HepG2 (cell line): ENCODE measurements at regions not wholly inside any gene's neighbourhood (a gene's known extent, or its start where the extent isn't known, plus 50 kb on each side); places are given as distances from the start of the nearest gene placed in this dataset.
"Not testable (repeated sequence)": the region's sequence is repeated elsewhere in the genome, so short reads cannot be mapped to it uniquely, and the experiment has no call there.

Source experiments
- ATAC-seq: fragments of 200-7000 bp; cut with Tn5 transposase; 3 replicates; pipeline ENCODE4 v1.9.1; 2020; ENCODE audit warnings: mild to moderate bottlenecking, moderate library complexity
- BruUV-seq: library from RNA; stranded (reverse); fragments of 400-500 nt; replicated peaks from 2 replicates; lab custom pipeline; 2021; lab: Mats Ljungman, UMichigan
- CTCF ChIA-PET: fragments of 300-600 bp; formaldehyde crosslinking; extraction: SDS; loops from one replicate; lab custom pipeline; 2021; ENCODE audit warnings: low total read pairs, inconsistent platforms, low intra/inter-chr PET ratio; lab: Yijun Ruan, JAX
- POLR2A ChIA-PET: fragments of 350-600 bp; sonication (Branson Sonifier 250); formaldehyde crosslinking; loops from one replicate; lab custom pipeline; 2020; ENCODE audit warnings: antibody characterized with exemption, inconsistent platforms; lab: Yijun Ruan, JAX
- DNase-seq: peaks from one replicate; pipeline ENCODE4 v3.0.0-alpha.2; 2015; ENCODE audit warnings: low spot score
- FAIRE-seq: peaks from 3 replicates; lab custom pipeline; 2011; peaks lifted over from hg19 to GRCh38; lab: Jason Lieb, UNC
- H2AFZ ChIP-seq: one replicate; pipeline ENCODE4 v1.6.1; 2011; ENCODE audit warnings: low read length, inconsistent platforms
- H3K27ac ChIP-seq: fragments of 300-600 bp; 3 replicates; pipeline ENCODE4 v1.8.0; 2011; ENCODE audit warnings: mixed run types, mild to moderate bottlenecking, mixed read lengths, low read length, inconsistent platforms; ENCODE audit not compliant: insufficient read depth; ENCODE audit errors: extremely low read length
- H3K27me3 ChIP-seq, 2 experiments: fragments of 200-600 bp in 1 of 2; 2 replicates in 1 of 2; 3 replicates in 1 of 2; pipeline versions ENCODE4 v1.6.0 to v1.8.0; 2011; ENCODE audit warnings: low read length in 2 of 2, mild to moderate bottlenecking in 2 of 2, moderate library complexity in 2 of 2, inconsistent platforms in 1 of 2; ENCODE audit not compliant: insufficient read depth in 2 of 2, control insufficient read depth in 1 of 2
- H3K36me3 ChIP-seq, 2 experiments: fragments of 200-600 bp in 1 of 2; replicated peaks in 1 of 2; 2 replicates in 1 of 2; 3 replicates in 1 of 2; pipeline versions ENCODE4 v1.5.1 to v1.8.0; 2011; ENCODE audit warnings: low read length in 2 of 2, inconsistent platforms in 1 of 2; ENCODE audit not compliant: insufficient read depth in 2 of 2, control insufficient read depth in 1 of 2
- H3K4me1 ChIP-seq: 2 replicates; pipeline ENCODE4 v1.5.1; 2012; ENCODE audit warnings: low read length, inconsistent platforms; ENCODE audit not compliant: insufficient read depth
- H3K4me2 ChIP-seq: 2 replicates; pipeline ENCODE4 v1.6.0; 2011; ENCODE audit warnings: low read depth, low read length, inconsistent platforms
- H3K4me3 ChIP-seq, 3 experiments: fragments of 200-600 bp in 1 of 3; sonication (generic), shearing (Covaris generic) in 1 of 3; replicated peaks in 1 of 3; 2 replicates each; pipeline ENCODE4 v1.5.1; 2011 to 2016; ENCODE audit warnings: low read length in 3 of 3, inconsistent platforms in 2 of 3, low read depth in 2 of 3, mild to moderate bottlenecking in 2 of 3, control low read depth in 1 of 3, mixed read lengths in 1 of 3; ENCODE audit not compliant: insufficient read depth in 1 of 3
- H3K79me2 ChIP-seq: one replicate; pipeline ENCODE4 v1.6.1; 2011; ENCODE audit warnings: low read length, inconsistent platforms; ENCODE audit not compliant: insufficient read depth
- H3K9ac ChIP-seq: 2 replicates; pipeline ENCODE4 v1.6.0; 2011; ENCODE audit warnings: mild to moderate bottlenecking, low read depth, low read length, inconsistent platforms; ENCODE audit not compliant: insufficient read depth
- H3K9me3 ChIP-seq: 2 replicates; pipeline ENCODE4 v1.5.1; 2012; ENCODE audit warnings: mild to moderate bottlenecking, low read length
- H4K20me1 ChIP-seq: 2 replicates; pipeline ENCODE4 v1.6.0; 2011; ENCODE audit warnings: inconsistent platforms, mild to moderate bottlenecking, low read length, moderate library complexity; ENCODE audit not compliant: insufficient read depth
- RAD21 ChIP-seq: fragments of 450-650 bp; formaldehyde crosslinking; IDR thresholded peaks from 2 replicates; pipeline ENCODE4 v1.5.0; 2020; ENCODE audit warnings: mild to moderate bottlenecking
- RORA ChIP-seq: sonication (generic); formaldehyde crosslinking; IDR thresholded peaks from 2 replicates; pipeline ENCODE4 v1.5.0; 2020; ENCODE audit warnings: mild to moderate bottlenecking, missing genetic modification reagents, moderate library complexity
- SMYD3 ChIP-seq: sonication (generic); formaldehyde crosslinking; IDR thresholded peaks from 2 replicates; pipeline ENCODE4 v1.8.1; 2023; ENCODE audit warnings: mild to moderate bottlenecking, missing genetic modification reagents
- STAT5B ChIP-seq: sonication (generic); formaldehyde crosslinking; IDR thresholded peaks from 2 replicates; pipeline ENCODE4 v1.4.0; 2020; ENCODE audit warnings: missing genetic modification reagents
- ZNF234 ChIP-seq: sonication (generic); formaldehyde crosslinking; conservative IDR thresholded peaks from 2 replicates; pipeline ENCODE4 v1.5.1; 2020; ENCODE audit warnings: mild to moderate bottlenecking, missing genetic modification reagents
- ZNF792 ChIP-seq: IDR thresholded peaks from 2 replicates; pipeline ENCODE4 v1.6.1; 2016
- WGBS: methylation state at CpG from one replicate; pipeline ENCODE4 v1.1.6; 2017; ENCODE audit warnings: low lambda C conversion rate; 5-methylcytosine and 5-hydroxymethylcytosine counted together
- in situ Hi-C: cut with HindIII; loops from 2 replicates; pipeline ENCODE4 v1.10.0; 2017; ENCODE audit warnings: low pct_unique_long_range_greater_than_20kb; ENCODE audit not compliant: extremely low pct_ligation_motif_present
- intact Hi-C: fragments of 100-400 bp; cut with micrococcal nuclease; formaldehyde crosslinking; loops from one replicate; pipeline ENCODE4 v1.10.0; 2022; ENCODE audit not compliant: unreplicated experiment
- TF ChIP-seq, protein P1 (sequence below): sonication (generic); formaldehyde crosslinking; IDR thresholded peaks from 2 replicates; pipeline ENCODE4 v1.5.1; 2020; ENCODE audit warnings: mild to moderate bottlenecking, missing genetic modification reagents

DNA sequence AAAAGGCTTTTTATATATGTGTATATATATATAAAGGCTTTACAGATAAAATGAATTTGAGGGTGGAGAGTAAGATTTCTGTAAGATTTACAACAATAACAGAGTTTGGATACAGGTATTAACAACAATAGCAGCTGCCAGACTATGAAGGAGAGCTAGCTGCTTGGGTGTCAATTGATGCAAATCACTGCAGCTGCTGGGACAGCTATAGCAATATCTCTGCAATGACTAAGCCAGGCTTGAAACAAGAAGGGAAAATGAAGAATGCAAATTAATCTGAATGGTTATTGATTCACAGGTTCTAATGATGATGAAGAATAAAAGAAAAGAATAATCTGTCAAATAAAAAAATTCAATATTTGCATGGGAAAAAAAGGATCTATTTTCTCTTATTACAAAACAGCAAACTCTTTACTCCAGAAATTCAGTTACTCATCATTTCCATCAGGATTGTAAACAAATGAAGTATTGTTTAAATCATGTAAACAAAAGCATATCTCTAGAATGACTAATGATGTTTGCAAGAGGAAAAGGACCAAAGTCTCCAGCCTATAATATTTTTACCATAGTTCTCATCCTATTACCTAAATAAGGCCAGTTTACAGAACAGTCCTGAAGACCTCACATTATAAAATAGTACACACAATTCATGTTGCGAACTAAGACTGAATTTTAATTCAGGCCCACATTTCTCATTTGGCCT lies 219.0 kb downstream of the HTR1A start:
- no peak overlapping the region for H3K4me3 ChIP-seq
- no peak overlapping the region for H3K9ac ChIP-seq
- POLR2A ChIA-PET, result no interaction called here
- no peak for FAIRE-seq
- CTCF ChIA-PET, result no interaction called here
- H3K27ac ChIP-seq, result no peak overlapping the region
- H3K36me3 ChIP-seq, result no peaks in the 10 kb centered on the region
- H3K4me1 ChIP-seq, result no peaks in the 10 kb centered on the region
- no TSS peak for BruUV-seq
- peaks cover 48% of the 10 kb centered on the region for H3K9me3 ChIP-seq
- no peak overlapping the region for H2AFZ ChIP-seq
- no peaks in the 10 kb centered on the region for H3K79me2 ChIP-seq
- no peak for DNase-seq
- no peak overlapping the region for H3K4me2 ChIP-seq
- whole genome bisulfite sequencing, result 38% methylated on average over 1 of the region's 1 CpG
- H3K27me3 ChIP-seq, result no peaks in the 10 kb centered on the region
- intact Hi-C loops (no loop called here), in situ Hi-C loops (no loop called here)
- no peak for ATAC-seq
- no peak for TF ChIP-seq STAT5B (CRISPR knock-in tag)
- no peak for TF ChIP-seq ZNF792 (CRISPR knock-in tag)
- TF ChIP-seq RAD21 (CRISPR knock-in tag), result no peak
- TF ChIP-seq SMYD3 (CRISPR knock-in tag), result no peak
- no peak for TF ChIP-seq ZNF234
- TF ChIP-seq RORA (CRISPR knock-in tag), result no peak
- TF ChIP-seq, protein P1, sequence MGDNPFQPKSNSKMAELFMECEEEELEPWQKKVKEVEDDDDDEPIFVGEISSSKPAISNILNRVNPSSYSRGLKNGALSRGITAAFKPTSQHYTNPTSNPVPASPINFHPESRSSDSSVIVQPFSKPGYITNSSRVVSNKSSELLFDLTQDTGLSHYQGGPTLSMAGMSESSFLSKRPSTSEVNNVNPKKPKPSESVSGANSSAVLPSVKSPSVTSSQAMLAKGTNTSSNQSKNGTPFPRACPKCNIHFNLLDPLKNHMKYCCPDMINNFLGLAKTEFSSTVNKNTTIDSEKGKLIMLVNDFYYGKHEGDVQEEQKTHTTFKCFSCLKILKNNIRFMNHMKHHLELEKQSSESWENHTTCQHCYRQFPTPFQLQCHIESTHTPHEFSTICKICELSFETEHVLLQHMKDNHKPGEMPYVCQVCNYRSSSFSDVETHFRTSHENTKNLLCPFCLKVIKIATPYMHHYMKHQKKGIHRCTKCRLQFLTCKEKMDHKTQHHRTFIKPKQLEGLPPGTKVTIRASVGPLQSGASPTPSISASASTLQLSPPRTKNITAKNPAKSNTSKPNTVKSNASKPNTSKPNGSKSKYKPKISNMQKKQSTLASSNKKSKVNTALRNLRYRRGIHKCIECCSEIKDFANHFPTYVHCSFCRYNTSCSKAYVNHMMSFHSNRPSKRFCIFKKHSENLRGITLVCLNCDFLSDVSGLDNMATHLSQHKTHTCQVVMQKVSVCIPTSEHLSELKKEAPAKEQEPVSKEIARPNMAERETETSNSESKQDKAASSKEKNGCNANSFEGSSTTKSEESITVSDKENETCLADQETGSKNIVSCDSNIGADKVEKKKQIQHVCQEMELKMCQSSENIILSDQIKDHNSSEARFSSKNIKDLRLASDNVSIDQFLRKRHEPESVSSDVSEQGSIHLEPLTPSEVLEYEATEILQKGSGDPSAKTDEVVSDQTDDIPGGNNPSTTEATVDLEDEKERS, result no peak
- H4K20me1 ChIP-seq, result no peaks in the 10 kb centered on the region

DNA sequence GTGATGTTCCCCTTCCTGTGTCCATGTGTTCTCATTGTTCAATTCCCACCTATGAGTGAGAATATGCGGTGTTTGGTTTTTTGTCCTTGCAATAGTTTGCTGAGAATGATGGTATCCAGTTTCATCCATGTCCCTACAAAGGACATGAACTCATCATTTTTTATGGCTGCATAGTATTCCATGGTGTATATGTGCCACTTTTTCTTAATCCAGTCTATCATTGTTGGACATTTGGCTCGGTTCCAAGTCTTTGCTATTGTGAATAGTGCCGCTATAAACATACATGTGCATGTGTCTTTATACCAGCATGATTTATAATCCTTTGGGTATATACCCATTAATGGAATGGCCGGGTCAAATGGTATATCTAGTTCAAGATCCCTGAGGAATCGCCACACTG lies 229.4 kb downstream of the HTR1A start:
- intact Hi-C loops, BruUV-seq, H3K9ac ChIP-seq, ATAC-seq, H2AFZ ChIP-seq, H3K79me2 ChIP-seq, POLR2A ChIA-PET, H3K27ac ChIP-seq, H3K4me3 ChIP-seq, CTCF ChIA-PET, H3K36me3 ChIP-seq, in situ Hi-C loops, H4K20me1 ChIP-seq, FAIRE-seq, H3K4me2 ChIP-seq, DNase-seq, H3K4me1 ChIP-seq, H3K27me3 ChIP-seq: not testable (repeated sequence)
- H3K9me3 ChIP-seq, result peaks cover 37% of the 10 kb centered on the region
- 10% methylated on average over 5 of the region's 5 CpGs for WGBS
